Fibroblast of skin of back (primary cell): ENCODE measurements at regions not wholly inside any gene's neighbourhood (a gene's known extent, or its start where the extent isn't known, plus 50 kb on each side); places are given as distances from the start of the nearest gene placed in this dataset.

Experiments used
- DNase-seq: peaks from one replicate; pipeline ENCODE4 v3.0.0-alpha.2; 2013

- no peak for DNase-seq
Measured at GRCh38 chr2:44825702-44826101, 115.8 kb upstream of the SIX3 start.

DNA sequence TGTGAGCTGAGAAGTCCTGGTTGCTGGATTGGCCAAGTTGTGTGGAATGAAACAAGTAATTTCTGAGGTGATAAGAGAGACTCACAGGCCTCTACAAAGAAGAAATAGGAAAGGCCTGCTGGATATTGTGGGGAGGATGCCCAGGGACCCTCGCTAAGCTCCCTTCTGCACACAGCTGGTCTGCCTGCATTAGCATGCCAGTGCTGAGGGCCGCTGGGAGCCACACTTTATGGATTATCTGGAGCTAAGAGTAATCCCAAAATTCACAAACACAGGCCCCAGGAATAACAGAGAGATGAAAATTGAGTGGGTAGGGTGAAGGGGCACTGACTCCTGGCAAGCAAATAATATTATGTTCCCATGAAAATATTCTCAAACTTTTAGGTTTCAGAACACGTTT is 114.9 kb upstream of the SIX3 start:
- DNase-seq: no peak

GRCh38 chr2:44829771-44830170 is 111.7 kb upstream of the SIX3 start:
- DNase-seq: no peak

DNA sequence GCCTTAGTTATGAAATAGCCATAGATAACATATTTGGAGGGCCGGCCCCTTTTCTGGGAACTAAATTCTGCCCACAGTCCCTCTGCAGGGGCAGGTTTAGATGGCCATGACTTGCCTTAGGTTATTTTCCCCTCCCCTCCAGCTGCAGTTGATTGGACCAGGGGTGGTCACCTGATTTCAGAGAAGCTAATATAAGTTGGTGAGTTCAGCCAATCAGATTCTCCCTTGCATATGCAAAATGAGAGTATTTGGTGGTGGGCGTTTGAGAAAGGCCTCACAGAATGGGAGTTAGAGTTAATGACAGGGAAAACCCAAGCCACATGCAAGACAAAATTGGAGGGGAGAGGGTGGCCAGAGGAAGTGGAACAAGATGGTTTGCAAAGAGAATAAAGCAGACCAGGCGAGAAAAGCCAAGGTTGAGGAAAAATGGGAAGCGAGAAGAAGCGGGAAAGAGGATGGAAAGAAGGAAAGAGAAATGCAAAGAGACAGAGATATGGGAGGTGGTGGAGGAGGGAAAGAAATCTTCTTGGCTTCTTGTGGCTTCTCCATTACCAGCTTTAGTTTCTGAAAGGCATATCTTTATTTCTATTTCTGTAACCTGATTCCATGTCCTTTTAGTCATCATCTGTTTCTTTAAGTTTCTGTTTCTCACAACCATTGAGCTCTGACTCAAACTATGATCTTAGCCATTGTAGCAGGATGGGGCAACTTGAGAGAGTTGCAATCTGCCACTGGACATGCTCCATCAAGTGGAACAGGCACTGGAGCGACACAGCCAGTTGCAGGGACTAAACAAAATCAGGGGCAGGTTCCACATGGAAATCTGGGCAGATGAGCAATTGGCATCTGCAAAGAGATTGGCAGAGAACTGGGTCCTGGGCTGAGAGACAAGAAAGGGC is 108.1 kb upstream of the SIX3 start:
- no peak for DNase-seq

DNA sequence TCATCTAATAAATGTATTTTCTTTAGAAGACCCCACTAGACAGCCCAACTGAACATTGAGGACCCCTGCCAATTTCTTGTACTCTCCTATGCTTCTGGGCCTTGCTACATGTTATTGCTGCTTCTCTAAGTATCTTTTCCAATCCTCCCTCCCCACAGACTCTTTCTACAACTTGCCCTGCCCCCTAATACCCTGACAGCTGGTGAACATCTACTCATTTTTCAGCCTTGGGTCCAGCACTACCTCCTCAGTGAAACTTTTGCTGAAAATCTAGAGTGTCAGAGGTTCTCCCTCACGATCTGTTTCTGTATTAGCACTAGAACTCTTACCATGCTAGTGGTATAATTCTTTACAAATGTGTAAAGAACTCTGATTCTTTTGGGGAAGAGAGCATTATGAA is 106.8 kb upstream of the SIX3 start:
- DNase-seq: no peak

DNA sequence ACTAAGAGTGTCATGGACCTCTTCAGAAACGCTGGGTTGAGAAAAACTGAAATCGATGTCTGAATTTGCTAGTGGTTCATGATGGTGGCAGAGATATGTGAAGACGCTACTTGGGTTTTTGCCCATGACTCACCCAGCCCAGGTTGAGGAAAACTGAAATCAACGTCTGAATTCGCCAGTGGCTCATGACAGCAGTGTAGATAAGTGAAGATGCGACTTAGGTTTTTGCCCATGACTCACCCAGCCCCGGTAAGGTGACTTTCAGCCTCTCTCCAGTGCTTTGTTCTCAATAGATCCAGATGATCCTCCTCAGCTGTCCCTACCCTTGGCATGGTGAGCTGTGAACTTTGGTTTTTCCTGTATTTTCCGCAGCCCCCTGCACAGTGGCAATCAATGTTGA is 105.3 kb upstream of the SIX3 start:
- DNase-seq: no peak

- DNase-seq: no peak
Measured at GRCh38 chr2:44836916-44837315, 104.6 kb upstream of the SIX3 start.

DNA sequence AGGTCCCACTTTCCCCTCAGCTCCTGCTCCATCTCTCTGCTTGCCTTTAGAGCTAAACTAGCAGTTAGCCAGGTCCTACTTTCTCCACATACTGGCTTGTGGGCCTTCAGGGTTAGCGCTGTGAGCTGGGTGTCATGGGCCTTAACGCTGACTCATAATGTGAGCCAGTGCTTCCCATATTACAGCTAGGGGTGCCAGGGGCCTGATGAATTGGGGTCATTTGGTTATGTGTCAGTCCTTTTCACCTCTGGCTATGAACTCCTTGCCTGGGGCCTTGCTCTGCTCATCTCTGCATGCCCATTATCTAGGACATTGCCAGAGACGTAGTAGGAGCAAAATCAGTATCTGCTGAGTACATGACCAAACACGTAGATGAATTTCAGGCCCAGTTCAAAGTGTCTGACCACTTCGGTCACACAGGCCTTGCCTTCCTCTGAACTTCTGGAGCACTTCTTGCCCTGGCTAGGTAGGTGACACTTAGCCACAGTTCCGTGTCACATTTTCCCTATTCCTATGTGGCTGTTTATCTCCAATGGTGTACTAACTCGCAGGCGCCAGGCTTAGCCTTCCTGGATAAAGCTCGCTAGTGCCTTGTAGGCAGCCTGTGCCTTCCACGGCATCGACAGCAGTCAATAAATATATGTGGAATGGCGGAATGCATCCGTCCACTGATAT is 103.2 kb upstream of the SIX3 start:
- no peak for DNase-seq

DNA sequence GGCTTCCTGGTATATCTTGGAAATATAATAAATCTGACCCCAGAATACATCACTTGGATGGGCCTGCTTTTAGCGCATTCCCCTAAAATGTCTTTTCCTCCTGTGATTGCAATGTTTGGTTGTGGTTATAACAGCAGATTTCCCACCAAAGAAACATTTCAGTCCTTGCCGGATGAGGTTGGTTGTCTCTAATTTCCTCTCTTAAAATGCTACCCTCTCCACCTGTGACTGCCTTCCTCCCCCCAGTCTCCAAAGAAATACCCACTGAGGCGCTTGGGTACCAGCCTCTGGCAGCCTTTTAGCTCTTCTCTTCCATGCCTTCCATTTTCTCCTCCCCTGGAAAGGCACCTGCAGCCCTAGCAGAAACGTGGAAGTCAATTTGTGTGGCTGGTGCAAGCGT is 102.1 kb upstream of the SIX3 start:
- DNase-seq: no peak

GRCh38 chr2:44839771-44840502 is 101.6 kb upstream of the SIX3 start:
- no peak for DNase-seq

GRCh38 chr2:44840503-44840850 is 101.0 kb upstream of the SIX3 start:
- DNase-seq: no peak

GRCh38 chr2:44843086-44843485 is 98.4 kb upstream of the SIX3 start:
- no peak for DNase-seq

DNA sequence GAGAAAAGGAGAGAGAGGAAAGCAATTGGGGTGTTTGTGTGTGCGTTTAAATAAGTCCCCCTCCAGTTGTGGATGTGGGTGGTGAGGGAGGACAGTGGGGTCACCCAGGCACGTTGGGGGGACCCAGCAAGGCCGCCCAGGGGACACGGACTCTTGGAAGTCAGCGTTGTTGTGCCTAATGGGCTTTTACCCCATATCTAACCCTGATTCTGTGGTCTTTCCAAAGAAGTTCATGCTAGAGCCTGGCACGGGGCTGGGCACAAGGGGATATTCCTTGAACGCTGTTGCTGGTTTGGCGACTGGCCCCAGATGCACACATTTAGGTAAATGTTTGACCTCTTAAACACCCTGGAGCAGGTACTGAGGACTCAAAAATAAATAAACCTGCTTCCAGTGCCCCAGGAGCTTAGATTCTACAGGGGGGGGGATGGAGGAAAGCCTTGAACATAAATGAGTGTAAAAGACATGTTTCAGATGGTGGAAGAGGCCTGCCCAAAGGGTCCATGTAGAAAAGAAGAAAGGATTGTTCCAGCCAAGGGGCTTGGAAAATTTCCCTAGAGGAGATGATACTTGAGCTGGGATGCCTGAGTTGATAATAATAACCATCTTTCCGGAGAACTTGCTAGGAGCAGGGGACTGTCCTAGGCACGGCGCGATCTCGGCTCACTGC is 97.7 kb upstream of the SIX3 start:
- no peak for DNase-seq

- peak; percentile 2 for DNase-seq
Measured at GRCh38 chr2:44844651-44845270, 96.7 kb upstream of the SIX3 start.

DNA sequence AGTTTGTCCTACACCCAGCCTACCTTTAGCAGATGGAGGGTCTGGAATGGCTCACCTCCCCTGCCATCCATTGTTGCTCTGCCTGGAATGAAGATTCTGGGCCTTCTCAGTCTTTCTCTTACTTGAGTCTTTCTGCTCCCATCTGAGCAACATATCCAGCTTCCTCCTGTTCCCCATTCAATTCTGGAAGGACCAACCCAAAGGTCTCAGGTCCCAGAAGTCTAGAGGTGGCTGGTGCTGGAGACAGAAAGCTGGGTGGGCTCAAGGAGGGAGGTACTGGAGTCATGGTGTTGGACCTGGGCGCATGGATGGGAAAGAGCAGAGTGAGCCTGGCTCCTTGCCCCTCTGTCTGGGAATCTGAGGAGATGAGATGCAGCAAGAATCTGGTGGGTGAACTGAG is 93.5 kb upstream of the SIX3 start:
- DNase-seq: no peak

GRCh38 chr2:44850016-44850415 is 91.5 kb upstream of the SIX3 start:
- DNase-seq: no peak

- DNase-seq: no peak
Measured at GRCh38 chr2:44851518-44851917, 90.0 kb upstream of the SIX3 start.

GRCh38 chr2:44852594-44852993 is 88.9 kb upstream of the SIX3 start:
- no peak for DNase-seq

DNA sequence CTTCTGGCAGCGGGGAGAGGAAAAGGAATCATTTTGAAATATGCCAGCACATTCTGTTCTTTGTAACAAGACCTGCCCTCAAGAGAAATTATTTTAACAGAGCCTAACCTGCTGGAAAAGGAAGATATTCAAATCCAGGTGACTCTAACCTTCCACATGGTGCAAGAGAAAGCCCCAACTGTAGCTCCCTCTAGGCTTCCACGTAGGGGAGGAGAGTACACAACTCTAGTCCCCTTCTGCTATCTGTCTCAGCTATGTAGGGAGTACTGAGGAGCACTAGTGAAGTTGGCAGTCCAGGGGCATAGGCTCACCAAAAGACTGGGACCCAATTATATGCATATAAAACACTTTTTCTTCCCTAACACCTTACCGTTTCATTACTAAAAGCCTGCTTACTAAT is 82.2 kb upstream of the SIX3 start:
- no peak for DNase-seq

DNA sequence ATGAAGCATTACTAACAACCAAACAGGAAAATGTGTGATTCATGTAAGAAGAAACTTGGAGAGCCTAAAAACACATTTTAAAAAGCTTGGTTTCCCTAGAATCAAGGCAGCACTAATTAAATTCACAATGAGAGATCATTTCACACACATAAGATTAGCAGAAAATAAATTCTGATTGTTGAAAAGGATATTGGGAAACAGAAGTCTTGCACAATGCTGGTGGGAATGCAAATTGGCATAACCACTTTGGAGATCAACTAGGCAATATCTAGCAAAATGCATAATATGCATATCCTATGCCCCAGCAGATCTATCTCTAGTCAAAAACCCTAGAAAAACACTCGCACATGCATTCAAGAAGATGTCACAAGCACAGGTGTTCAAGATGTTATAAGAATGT is 75.3 kb upstream of the SIX3 start:
- no peak for DNase-seq

GRCh38 chr2:44869761-44870160 is 71.7 kb upstream of the SIX3 start:
- DNase-seq: no peak

GRCh38 chr2:44877417-44877816 is 64.1 kb upstream of the SIX3 start:
- DNase-seq: no peak
